H1 (cell line): ENCODE measurements at regions not wholly inside any gene's neighbourhood (a gene's known extent, or its start where the extent isn't known, plus 50 kb on each side); places are given as distances from the start of the nearest gene placed in this dataset.

Experiments used
- CTCF ChIA-PET: fragments of 300-600 bp; sonication (Branson Sonifier 250); formaldehyde crosslinking; loops from one replicate; lab custom pipeline; 2021; ENCODE audit not compliant: partially characterized antibody; lab: Charles Lee
- POLR2A ChIA-PET: fragments of 300-600 bp; sonication (Branson Sonifier 250); formaldehyde crosslinking; loops from one replicate; lab custom pipeline; 2021; ENCODE audit warnings: inconsistent platforms; ENCODE audit not compliant: partially characterized antibody; lab: Charles Lee
- DNase-seq, 2 experiments: peaks; one replicate each; pipeline versions ENCODE4 v3.0.0 to v3.0.0-alpha.2; 2010 to 2022; ENCODE audit warnings: low spot score in 2 of 2, low read depth in 1 of 2, mixed read lengths in 1 of 2
- FAIRE-seq: peaks from 2 replicates; lab custom pipeline; 2011; peaks lifted over from hg19 to GRCh38; lab: Jason Lieb, UNC
- H2AFZ ChIP-seq: 2 replicates; pipeline ENCODE4 v1.8.1; 2012; ENCODE audit warnings: low read length, inconsistent platforms
- H2AK5ac ChIP-seq: 2 replicates; pipeline ENCODE4 v1.6.1; 2013; ENCODE audit warnings: low read depth, low read length
- H2BK120ac ChIP-seq: replicated peaks from 2 replicates; pipeline ENCODE3; 2013; ENCODE audit warnings: low read depth, low read length, inconsistent platforms
- H2BK12ac ChIP-seq: 2 replicates; pipeline ENCODE4 v1.6.1; 2013; ENCODE audit warnings: low read depth, low read length
- H2BK15ac ChIP-seq: 2 replicates; pipeline ENCODE4 v1.6.1; 2013; ENCODE audit warnings: low read length
- H2BK20ac ChIP-seq: 2 replicates; pipeline ENCODE4 v1.6.1; 2013; ENCODE audit warnings: low read length
- H2BK5ac ChIP-seq: 2 replicates; pipeline ENCODE4 v1.6.1; 2013; ENCODE audit warnings: low read depth, low read length
- H3K14ac ChIP-seq: 2 replicates; pipeline ENCODE4 v1.6.1; 2013; ENCODE audit warnings: inconsistent platforms; ENCODE audit not compliant: insufficient read length
- H3K18ac ChIP-seq: 2 replicates; pipeline ENCODE4 v1.6.1; 2013; ENCODE audit warnings: low read length; ENCODE audit errors: extremely low read depth
- H3K23ac ChIP-seq: 2 replicates; pipeline ENCODE4 v1.6.1; 2013; ENCODE audit warnings: inconsistent platforms; ENCODE audit not compliant: insufficient read length
- H3K23me2 ChIP-seq: 2 replicates; pipeline ENCODE4 v1.6.1; 2013; ENCODE audit warnings: low read depth, low read length
- H3K27ac ChIP-seq: 2 replicates; pipeline ENCODE4 v1.6.1; 2011; ENCODE audit warnings: low read depth, low read length, inconsistent platforms
- H3K27me3 ChIP-seq, 4 experiments: replicated peaks in 1 of 4; 1 replicate in 1 of 4; 2 replicates in 3 of 4; pipeline versions ENCODE4 v1.6.1 to v1.8.1; 2011 to 2013; ENCODE audit warnings: low read length in 3 of 4, mild to moderate bottlenecking in 3 of 4, inconsistent platforms in 2 of 4, mixed read lengths in 2 of 4, moderate library complexity in 1 of 4; ENCODE audit not compliant: control insufficient read depth in 3 of 4, insufficient read depth in 3 of 4; ENCODE audit errors: extremely low read depth in 1 of 4
- H3K36me3 ChIP-seq, 4 experiments: 2 replicates each; pipeline versions ENCODE4 v1.6.1 to v1.8.1; 2011 to 2013; ENCODE audit warnings: mild to moderate bottlenecking in 4 of 4, low read length in 3 of 4, moderate library complexity in 2 of 4, control low read depth in 1 of 4, inconsistent platforms in 1 of 4; ENCODE audit not compliant: insufficient read depth in 4 of 4, control insufficient read depth in 2 of 4
- H3K4ac ChIP-seq: replicated peaks from 2 replicates; pipeline ENCODE3; 2013; ENCODE audit warnings: low read length, low read depth, mixed read lengths, inconsistent platforms; ENCODE audit not compliant: insufficient read length
- H3K4me1 ChIP-seq, 4 experiments: replicated peaks in 1 of 4; 1 replicate in 1 of 4; 2 replicates in 3 of 4; pipeline versions ENCODE4 v1.6.1 to v1.8.1; 2011 to 2013; ENCODE audit warnings: low read length in 3 of 4, inconsistent platforms in 2 of 4, mixed read lengths in 1 of 4; ENCODE audit not compliant: insufficient read depth in 4 of 4, control insufficient read depth in 3 of 4
- H3K4me2 ChIP-seq, 2 experiments: 2 replicates each; pipeline versions ENCODE4 v1.6.1 to v1.8.1; 2011 to 2013; ENCODE audit warnings: low read depth in 2 of 2, low read length in 2 of 2, control low read depth in 1 of 2, inconsistent platforms in 1 of 2, mild to moderate bottlenecking in 1 of 2; ENCODE audit not compliant: insufficient read depth in 1 of 2
- H3K4me3 ChIP-seq, 4 experiments: fragments of 200-600, 300-600 bp in 1 of 4; sonication (generic), shearing (Covaris generic), sonication (Bioruptor Twin) in 1 of 4; 2 replicates each; pipeline versions ENCODE4 v1.5.1 to v1.8.1; 2011 to 2016; ENCODE audit warnings: low read length in 4 of 4, low read depth in 3 of 4, control low read depth in 2 of 4, inconsistent platforms in 2 of 4, mild to moderate bottlenecking in 2 of 4, mixed read lengths in 1 of 4, moderate library complexity in 1 of 4; ENCODE audit not compliant: insufficient read depth in 2 of 4; ENCODE audit errors: extremely low read depth in 1 of 4
- H3K56ac ChIP-seq: replicated peaks from 2 replicates; pipeline ENCODE3; 2013; ENCODE audit warnings: low read depth, mild to moderate bottlenecking, mixed read lengths, low read length, inconsistent platforms; ENCODE audit not compliant: insufficient read length
- H3K79me1 ChIP-seq: 2 replicates; pipeline ENCODE4 v1.6.1; 2013; ENCODE audit warnings: low read depth, low read length, control low read depth
- H3K79me2 ChIP-seq, 2 experiments: 2 replicates each; pipeline versions ENCODE4 v1.6.1 to v1.8.1; 2012 to 2013; ENCODE audit warnings: low read length in 2 of 2, mild to moderate bottlenecking in 2 of 2, inconsistent platforms in 1 of 2; ENCODE audit not compliant: insufficient read depth in 2 of 2, control insufficient read depth in 1 of 2
- H3K9ac ChIP-seq, 4 experiments: replicated peaks in 1 of 4; 1 replicate in 1 of 4; 2 replicates in 3 of 4; pipeline versions ENCODE4 v1.6.1 to v1.8.1; 2011 to 2013; ENCODE audit warnings: low read depth in 3 of 4, low read length in 3 of 4, control low read depth in 2 of 4, mild to moderate bottlenecking in 2 of 4, moderate library complexity in 2 of 4, inconsistent platforms in 1 of 4; ENCODE audit errors: extremely low read depth in 1 of 4
- H3K9me3 ChIP-seq, 2 experiments: 2 replicates each; pipeline versions ENCODE4 v1.6.1 to v1.8.1; 2012 to 2013; ENCODE audit warnings: mild to moderate bottlenecking in 2 of 2, moderate library complexity in 2 of 2, control low read depth in 1 of 2, inconsistent platforms in 1 of 2, low read depth in 1 of 2, low read length in 1 of 2, mixed read lengths in 1 of 2; ENCODE audit not compliant: insufficient read depth in 2 of 2
- H4K20me1 ChIP-seq, 2 experiments: replicated peaks in 1 of 2; 2 replicates each; pipeline versions ENCODE3 to v1.8.1; 2011 to 2013; ENCODE audit warnings: inconsistent platforms in 2 of 2, low read length in 2 of 2, mild to moderate bottlenecking in 1 of 2; ENCODE audit not compliant: insufficient read depth in 2 of 2, control insufficient read depth in 1 of 2
- H4K5ac ChIP-seq: 2 replicates; pipeline ENCODE4 v1.6.1; 2013; ENCODE audit warnings: low read length, low read depth, mixed read lengths, inconsistent platforms; ENCODE audit not compliant: insufficient read length
- H4K8ac ChIP-seq: 2 replicates; pipeline ENCODE4 v1.8.0; 2013; ENCODE audit warnings: mild to moderate bottlenecking, moderate library complexity, low read length, inconsistent platforms; ENCODE audit not compliant: insufficient read depth; ENCODE audit errors: extremely low read depth
- H4K91ac ChIP-seq: replicated peaks from 2 replicates; pipeline ENCODE3; 2013; ENCODE audit warnings: low read length, mixed read lengths, inconsistent platforms; ENCODE audit not compliant: insufficient read length
- CBX8 ChIP-seq: fragments of 300-800, 300-1000 bp; sonication (generic); IDR thresholded peaks from 2 replicates; pipeline ENCODE4 v1.7.1; 2016; ENCODE audit warnings: low read depth, low read length, borderline replicate concordance
- CHD1 ChIP-seq: IDR thresholded peaks from 2 replicates; pipeline ENCODE4 v1.6.1; 2012; ENCODE audit warnings: low read depth, low read length, improper control_type of control experiment
- EGR1 ChIP-seq: IDR thresholded peaks from 2 replicates; pipeline ENCODE4 v1.6.1; 2011; ENCODE audit warnings: low read depth, low read length, borderline replicate concordance
- HDAC2 ChIP-seq, 2 experiments: fragments of 300-600 bp in 1 of 2; sonication (generic) in 1 of 2; IDR thresholded peaks; 2 replicates each; pipeline ENCODE4 v1.6.1; 2011 to 2012; ENCODE audit warnings: low read depth in 2 of 2, low read length in 2 of 2, mild to moderate bottlenecking in 2 of 2, moderate library complexity in 2 of 2, borderline replicate concordance in 1 of 2, inconsistent platforms in 1 of 2
- JUN ChIP-seq: IDR thresholded peaks from 2 replicates; pipeline ENCODE4 v1.6.1; 2011; ENCODE audit warnings: low read depth, mild to moderate bottlenecking, improper control_type of control experiment, low read length
- KDM1A ChIP-seq: fragments of 200-600, 300-600 bp; sonication (generic); IDR thresholded peaks from 2 replicates; pipeline ENCODE4 v1.7.1; 2016; ENCODE audit warnings: mild to moderate bottlenecking, low read length, borderline replicate concordance
- POLR2AphosphoS5 ChIP-seq: IDR thresholded peaks from 2 replicates; pipeline ENCODE4 v1.6.1; 2011; ENCODE audit warnings: low read depth, low read length
- RFX5 ChIP-seq: IDR thresholded peaks from 2 replicates; pipeline ENCODE4 v1.6.1; 2011; ENCODE audit warnings: low read depth, low read length, improper control_type of control experiment, borderline replicate concordance
- SIN3A ChIP-seq, 2 experiments: IDR thresholded peaks in 1 of 2; conservative IDR thresholded peaks in 1 of 2; 2 replicates each; pipeline ENCODE4 v1.6.1; 2011 to 2012; ENCODE audit warnings: low read length in 2 of 2, improper control_type of control experiment in 1 of 2, low read depth in 1 of 2, mild to moderate bottlenecking in 1 of 2
- SIRT6 ChIP-seq: IDR thresholded peaks from one replicate; pipeline ENCODE4 v1.7.1; 2012; ENCODE audit warnings: low read length, inconsistent platforms
- SP1 ChIP-seq: IDR thresholded peaks from 2 replicates; pipeline ENCODE4 v1.6.1; 2011; ENCODE audit warnings: low read depth, low read length
- TAF1 ChIP-seq: IDR thresholded peaks from 2 replicates; pipeline ENCODE4 v1.6.1; 2011; ENCODE audit warnings: mild to moderate bottlenecking, low read depth, low read length
- YY1 ChIP-seq: IDR thresholded peaks from 2 replicates; pipeline ENCODE4 v1.6.1; 2011; ENCODE audit warnings: low read depth, mild to moderate bottlenecking, low read length
- WGBS, 2 experiments: shearing (Covaris generic) in 1 of 2; methylation state at CpG; one replicate each; pipeline versions ENCODE4 v1.1.6 to v1.1.7; 2013 to 2015; ENCODE audit warnings: low lambda C conversion rate in 2 of 2, mixed read lengths in 2 of 2, inconsistent platforms in 1 of 2, low coverage in 1 of 2, missing lambda C conversion rate in 1 of 2; ENCODE audit not compliant: insufficient replicate concordance in 2 of 2, insufficient coverage in 1 of 2, insufficient read length in 1 of 2; ENCODE audit errors: extremely low coverage in 1 of 2, missing lambda C conversion rate in 1 of 2; 5-methylcytosine and 5-hydroxymethylcytosine counted together

GRCh38 chr13:50144246-50145160, 129.3 kb downstream of the KCNRG start:
- Histone ChIP-seq H2BK120ac (no peak overlapping the region), H4K91ac (no peak overlapping the region), H4K8ac (no peak overlapping the region), H3K4me2 (no peak overlapping the region), H3K23me2 (no peaks in the 10 kb centered on the region), H3K79me2 (no peaks in the 10 kb centered on the region), H2AK5ac (no peak overlapping the region), H2BK20ac (no peak overlapping the region), H2BK12ac (no peak overlapping the region), H2AFZ (no peak overlapping the region), H3K4ac (no peak overlapping the region), H3K27me3 (no peaks in the 10 kb centered on the region), H3K9me3 (no peaks in the 10 kb centered on the region), H3K23ac (no peak overlapping the region), H3K79me1 (no peaks in the 10 kb centered on the region), H3K36me3 (no peaks in the 10 kb centered on the region), H4K5ac (no peak overlapping the region), H4K20me1 (no peaks in the 10 kb centered on the region), H3K18ac (no peak overlapping the region), H3K4me3 (no peak overlapping the region), H3K56ac (no peak overlapping the region), H2BK5ac (no peak overlapping the region), H3K4me1 (peaks cover 4 to 9% (median 8%) of the 10 kb centered on the region in 4 experiments; a peak in 6 of 7 replicates), H3K9ac (no peak overlapping the region), H3K27ac (no peak overlapping the region), H2BK15ac (no peak overlapping the region), H3K14ac (no peak overlapping the region)
- CTCF ChIA-PET, result interaction anchor here (0.6 kb wide), 1 partner anchor 814 kb away, joined by 3 read pairs; no protein-coding TSS in a partner anchor
- FAIRE-seq, result no peak
- no peak for DNase-seq
- TF ChIP-seq SIRT6 (no peak), POLR2AphosphoS5 (no peak), SIN3A (conservative IDR thresholded peaks at IDR 0.05 in 1 of 2, IDR thresholded peaks at IDR 0.05 in 1 of 2; ENCODE audit: low read depth in 1 of 2, low read length in 2 of 2) (no peak), CHD1 (no peak), CBX8 (no peak), RFX5 (no peak), TAF1 (no peak), EGR1 (no peak), YY1 (no peak), JUN (no peak), KDM1A (no peak), SP1 (no peak), HDAC2 (IDR thresholded peaks at IDR 0.05; ENCODE audit: borderline replicate concordance in 1 of 2, low read depth in 2 of 2, low read length in 2 of 2) (no peak)
- WGBS, 2 experiments, result 84% methylated on average over 1 of the region's 1 CpG; no CpG with 5 or more reads in 1 of the 2 experiments
- POLR2A ChIA-PET, result no interaction called here
